ENCODE measurements at regions not wholly inside any gene's neighbourhood (a gene's known extent, or its start where the extent isn't known, plus 50 kb on each side); places are given as distances from the start of the nearest gene placed in this dataset.

DNA sequence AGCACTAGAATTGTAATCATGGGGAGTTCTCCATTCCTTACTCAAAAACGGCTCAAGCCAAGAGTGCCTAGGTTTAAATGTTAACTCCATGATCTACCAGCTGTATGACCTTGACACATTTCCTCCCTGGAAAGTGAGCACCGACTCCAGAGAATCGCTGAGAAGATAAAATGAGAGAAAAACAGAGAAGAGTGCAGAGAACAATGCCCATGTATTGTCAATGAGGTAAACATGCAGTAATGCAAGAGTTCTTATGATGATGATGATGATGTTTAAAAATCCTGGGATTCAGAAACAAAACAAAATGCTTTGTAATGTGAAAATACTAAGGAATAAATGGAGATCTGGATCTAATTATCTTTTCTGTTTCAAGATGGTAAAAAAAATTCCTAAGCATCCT, 64.8 kb upstream of the BEND6 start:
- TF ChIP-seq, protein P1, sequence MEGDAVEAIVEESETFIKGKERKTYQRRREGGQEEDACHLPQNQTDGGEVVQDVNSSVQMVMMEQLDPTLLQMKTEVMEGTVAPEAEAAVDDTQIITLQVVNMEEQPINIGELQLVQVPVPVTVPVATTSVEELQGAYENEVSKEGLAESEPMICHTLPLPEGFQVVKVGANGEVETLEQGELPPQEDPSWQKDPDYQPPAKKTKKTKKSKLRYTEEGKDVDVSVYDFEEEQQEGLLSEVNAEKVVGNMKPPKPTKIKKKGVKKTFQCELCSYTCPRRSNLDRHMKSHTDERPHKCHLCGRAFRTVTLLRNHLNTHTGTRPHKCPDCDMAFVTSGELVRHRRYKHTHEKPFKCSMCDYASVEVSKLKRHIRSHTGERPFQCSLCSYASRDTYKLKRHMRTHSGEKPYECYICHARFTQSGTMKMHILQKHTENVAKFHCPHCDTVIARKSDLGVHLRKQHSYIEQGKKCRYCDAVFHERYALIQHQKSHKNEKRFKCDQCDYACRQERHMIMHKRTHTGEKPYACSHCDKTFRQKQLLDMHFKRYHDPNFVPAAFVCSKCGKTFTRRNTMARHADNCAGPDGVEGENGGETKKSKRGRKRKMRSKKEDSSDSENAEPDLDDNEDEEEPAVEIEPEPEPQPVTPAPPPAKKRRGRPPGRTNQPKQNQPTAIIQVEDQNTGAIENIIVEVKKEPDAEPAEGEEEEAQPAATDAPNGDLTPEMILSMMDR (conservative IDR thresholded peaks at IDR 0.05 in 1 of 2, IDR thresholded peaks at IDR 0.05 in 1 of 2; ENCODE audit: extremely low read depth in 1 of 2, insufficient read depth in 1 of 2, low read depth in 1 of 2, low read length in 2 of 2): no peak
- TF ChIP-seq EZH2 (IDR thresholded peaks at IDR 0.05; ENCODE audit: borderline replicate concordance, low read length): no peak
